Left lung (tissue), 4 donors: ENCODE measurements at regions not wholly inside any gene's neighbourhood (a gene's known extent, or its start where the extent isn't known, plus 50 kb on each side); places are given as distances from the start of the nearest gene placed in this dataset.

Experiments used
- ATAC-seq: fragments of 200-7000 bp; cut with Tn5 transposase; one replicate; pipeline ENCODE4 v1.9.1; 2020; ENCODE audit warnings: moderate library complexity
- DNase-seq, 4 donors: peaks; one replicate each; pipeline ENCODE4 v3.0.0-alpha.2; 2013 to 2020
- H3K27ac ChIP-seq, 2 donors: fragments of 200-600 bp; sonication (generic) in 1 of 2; one replicate each; pipeline versions ENCODE4 v1.5.0 to v1.8.0; 2020 to 2021
- H3K27me3 ChIP-seq, 2 donors: fragments of 200-600 bp; sonication (generic) in 1 of 2; one replicate each; pipeline versions ENCODE4 v1.5.0 to v1.8.0; 2020 to 2021
- H3K36me3 ChIP-seq, 2 donors: fragments of 200-600 bp; sonication (generic) in 1 of 2; one replicate each; pipeline versions ENCODE4 v1.5.0 to v1.8.0; 2020 to 2021
- H3K4me1 ChIP-seq, 2 donors: fragments of 200-600 bp; one replicate each; pipeline ENCODE4 v1.8.0; 2021
- H3K4me3 ChIP-seq, 2 donors: fragments of 200-600 bp; sonication (generic) in 1 of 2; one replicate each; pipeline versions ENCODE4 v1.5.0 to v1.8.0; 2020 to 2021; ENCODE audit warnings: mild to moderate bottlenecking in 1 of 2
- H3K9me3 ChIP-seq, 2 donors: fragments of 200-600 bp; sonication (generic) in 1 of 2; one replicate each; pipeline versions ENCODE4 v1.5.0 to v1.8.0; 2020 to 2021
- intact Hi-C, 2 donors: fragments of 100-400 bp; cut with DNase I; formaldehyde crosslinking; loops; one replicate each; pipeline versions ENCODE4 v1.11.2 to v1.14.2; 2022
- TF ChIP-seq, protein P1 (sequence below), 2 donors: fragments of 200-600 bp; sonication (generic) in 1 of 2; IDR thresholded peaks; one replicate each; pipeline versions ENCODE4 v1.5.0 to v1.8.0; 2021; ENCODE audit warnings: antibody characterized with exemption in 2 of 2
- donor health status: DM: no; HTN: yes; CAD: no.
- donor health status: DM: no; HTN: no; CAD: no.

DNA sequence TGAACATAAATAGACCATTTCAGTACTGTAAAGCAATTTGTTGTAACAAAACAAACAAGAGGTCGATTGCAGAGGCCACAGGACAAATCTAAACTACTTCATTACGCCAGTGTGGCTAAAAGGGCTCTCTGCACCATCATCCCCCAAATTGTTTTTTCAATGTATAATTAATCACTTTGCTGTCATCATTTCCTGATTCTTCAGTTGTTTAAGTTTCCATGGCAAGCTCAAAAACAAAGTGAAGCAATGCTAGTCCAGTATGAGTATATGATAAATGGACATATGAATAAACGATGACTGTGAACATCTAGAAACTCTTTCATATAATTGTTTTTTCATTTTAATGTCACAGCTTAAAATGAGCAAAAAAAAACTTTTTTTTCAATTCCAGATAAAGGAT lies 235.4 kb upstream of the FGF13 start:
- H3K36me3 ChIP-seq: no peaks in the 10 kb centered on the region
- H3K9me3 ChIP-seq: no peaks in the 10 kb centered on the region
- no peak overlapping the region for H3K4me3 ChIP-seq
- ATAC-seq (no peak), DNase-seq (no peak)
- TF ChIP-seq, protein P1, sequence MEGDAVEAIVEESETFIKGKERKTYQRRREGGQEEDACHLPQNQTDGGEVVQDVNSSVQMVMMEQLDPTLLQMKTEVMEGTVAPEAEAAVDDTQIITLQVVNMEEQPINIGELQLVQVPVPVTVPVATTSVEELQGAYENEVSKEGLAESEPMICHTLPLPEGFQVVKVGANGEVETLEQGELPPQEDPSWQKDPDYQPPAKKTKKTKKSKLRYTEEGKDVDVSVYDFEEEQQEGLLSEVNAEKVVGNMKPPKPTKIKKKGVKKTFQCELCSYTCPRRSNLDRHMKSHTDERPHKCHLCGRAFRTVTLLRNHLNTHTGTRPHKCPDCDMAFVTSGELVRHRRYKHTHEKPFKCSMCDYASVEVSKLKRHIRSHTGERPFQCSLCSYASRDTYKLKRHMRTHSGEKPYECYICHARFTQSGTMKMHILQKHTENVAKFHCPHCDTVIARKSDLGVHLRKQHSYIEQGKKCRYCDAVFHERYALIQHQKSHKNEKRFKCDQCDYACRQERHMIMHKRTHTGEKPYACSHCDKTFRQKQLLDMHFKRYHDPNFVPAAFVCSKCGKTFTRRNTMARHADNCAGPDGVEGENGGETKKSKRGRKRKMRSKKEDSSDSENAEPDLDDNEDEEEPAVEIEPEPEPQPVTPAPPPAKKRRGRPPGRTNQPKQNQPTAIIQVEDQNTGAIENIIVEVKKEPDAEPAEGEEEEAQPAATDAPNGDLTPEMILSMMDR (IDR thresholded peaks at IDR 0.05): no peak
- intact Hi-C loops: no loop called here
- no peaks in the 10 kb centered on the region for H3K27me3 ChIP-seq
- H3K27ac ChIP-seq: no peak overlapping the region
- H3K4me1 ChIP-seq: no peaks in the 10 kb centered on the region

DNA sequence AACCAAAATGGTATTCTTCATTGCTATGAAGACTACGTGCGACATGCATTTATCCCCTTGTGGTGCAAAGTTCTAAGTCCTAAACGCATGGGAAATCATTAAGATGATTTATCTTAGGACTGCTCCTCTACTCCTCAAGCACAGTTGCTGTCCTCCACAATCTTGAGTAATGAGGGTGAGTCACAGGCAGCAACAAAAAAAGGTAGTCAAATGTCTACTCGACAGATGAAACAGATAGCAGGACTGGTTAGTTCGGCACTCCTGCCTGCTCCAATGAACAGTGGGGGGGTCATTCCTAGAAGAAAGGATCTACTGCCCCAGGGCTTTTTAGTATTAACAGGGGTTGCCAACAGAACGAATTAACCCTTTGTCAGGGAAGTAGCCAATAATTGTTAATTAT lies 233.7 kb upstream of the FGF13 start:
- intact Hi-C loops: no loop called here
- ATAC-seq (no peak), DNase-seq (no peak)
- Histone ChIP-seq H3K36me3 (no peaks in the 10 kb centered on the region), H3K4me1 (no peaks in the 10 kb centered on the region), H3K9me3 (no peaks in the 10 kb centered on the region), H3K4me3 (no peak overlapping the region), H3K27me3 (no peaks in the 10 kb centered on the region), H3K27ac (no peak overlapping the region)
- TF ChIP-seq, protein P1 (IDR thresholded peaks at IDR 0.05): no peak

DNA sequence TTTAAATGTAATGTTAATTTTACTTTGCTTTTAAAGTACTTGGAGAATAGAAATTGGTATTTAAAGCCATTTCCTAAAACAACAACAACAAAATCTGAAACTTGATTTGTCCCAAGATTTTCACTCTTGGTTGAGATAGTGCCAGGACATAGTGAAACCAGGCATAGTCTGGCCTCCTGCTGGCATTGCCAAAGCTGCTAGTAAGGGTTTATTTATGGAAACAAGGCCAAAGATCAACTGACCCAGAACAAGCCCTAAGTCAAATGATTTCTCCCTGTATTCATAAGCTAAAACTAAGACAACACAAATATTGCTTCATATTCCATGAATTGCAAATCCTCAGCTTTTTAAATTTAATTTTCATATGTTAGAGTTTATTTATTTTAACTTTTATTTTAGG lies 227.5 kb upstream of the FGF13 start:
- intact Hi-C loops: no loop called here
- TF ChIP-seq, protein P1 (IDR thresholded peaks at IDR 0.05): no peak

DNA sequence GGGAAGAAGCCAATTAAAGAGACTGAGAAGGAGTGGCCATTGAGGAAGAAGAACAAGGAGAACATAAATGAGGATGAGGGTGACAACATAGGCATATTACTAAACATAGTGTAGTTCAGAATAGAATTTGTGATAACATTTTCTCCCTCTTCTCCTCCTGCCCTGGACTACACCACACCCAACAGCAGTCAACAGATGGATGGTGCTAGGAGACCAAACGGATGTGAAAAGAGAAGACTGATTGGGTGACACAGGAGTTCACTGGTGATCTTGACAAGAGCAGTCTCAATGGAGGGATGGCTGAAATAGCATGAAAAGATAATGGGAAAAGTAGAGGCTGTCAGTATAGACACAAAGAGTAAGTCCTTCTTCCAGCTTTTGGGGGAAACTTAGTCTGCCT lies 226.5 kb upstream of the FGF13 start:
- H3K27ac ChIP-seq: no peak overlapping the region
- no peaks in the 10 kb centered on the region for H3K36me3 ChIP-seq
- TF ChIP-seq, protein P1 (IDR thresholded peaks at IDR 0.05): no peak
- no peak overlapping the region for H3K4me3 ChIP-seq
- no peaks in the 10 kb centered on the region for H3K4me1 ChIP-seq
- ATAC-seq: no peak
- H3K27me3 ChIP-seq: no peaks in the 10 kb centered on the region
- DNase-seq: no peak
- H3K9me3 ChIP-seq: no peaks in the 10 kb centered on the region
- intact Hi-C loops: no loop called here

More for the DNA sequence above, 227.5 kb upstream of the FGF13 start:
- no peaks in the 10 kb centered on the region for H3K36me3 ChIP-seq
- no peak for ATAC-seq
- H3K4me3 ChIP-seq: no peak overlapping the region
- H3K9me3 ChIP-seq: no peaks in the 10 kb centered on the region
- H3K4me1 ChIP-seq: no peaks in the 10 kb centered on the region
- no peak for DNase-seq
- no peaks in the 10 kb centered on the region for H3K27me3 ChIP-seq
- H3K27ac ChIP-seq: no peak overlapping the region

DNA sequence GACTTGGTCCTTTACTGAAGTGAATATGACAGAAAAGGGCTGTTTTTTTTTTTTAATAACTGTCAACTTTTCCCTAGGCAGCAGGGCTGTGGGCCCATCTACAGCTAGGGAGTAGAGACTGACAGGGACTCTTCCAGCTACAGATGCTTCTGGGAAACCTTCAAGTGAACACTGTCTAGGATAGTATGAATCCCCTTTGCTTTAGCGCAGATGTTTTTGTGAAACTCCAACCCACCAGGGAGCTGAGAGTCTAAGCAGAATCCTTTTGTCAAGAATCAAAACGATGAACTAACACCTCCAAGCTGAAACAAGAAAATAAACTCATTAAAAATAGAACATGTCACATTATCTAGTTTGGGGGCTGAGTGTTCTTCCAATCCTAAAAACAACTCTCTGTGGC lies 219.7 kb upstream of the FGF13 start:
- DNase-seq (no peak), ATAC-seq (no peak)
- intact Hi-C loops: no loop called here
- H3K4me1 ChIP-seq: no peaks in the 10 kb centered on the region
- H3K4me3 ChIP-seq: no peak overlapping the region
- no peaks in the 10 kb centered on the region for H3K27me3 ChIP-seq
- no peaks in the 10 kb centered on the region for H3K36me3 ChIP-seq
- H3K9me3 ChIP-seq: no peaks in the 10 kb centered on the region
- H3K27ac ChIP-seq: no peak overlapping the region
- TF ChIP-seq, protein P1 (IDR thresholded peaks at IDR 0.05): no peak
